PC-3 (cell line): ENCODE measurements at regions not wholly inside any gene's neighbourhood (a gene's known extent, or its start where the extent isn't known, plus 50 kb on each side); places are given as distances from the start of the nearest gene placed in this dataset.

Experiments used
- ATAC-seq: fragments of 200-7000 bp; cut with Tn5 transposase; 2 replicates; pipeline ENCODE4 v1.9.1; 2020; ENCODE audit warnings: mild to moderate bottlenecking, moderate library complexity
- BruUV-seq: library from RNA; stranded (reverse); fragments of 400-500 nt; replicated peaks from 2 replicates; lab custom pipeline; 2021; lab: Mats Ljungman, UMichigan
- CTCF ChIA-PET: fragments of 300-600 bp; sonication (Branson Sonifier 250); formaldehyde crosslinking; loops from one replicate; lab custom pipeline; 2022; ENCODE audit warnings: antibody characterized with exemption; lab: Charles Lee
- POLR2A ChIA-PET: fragments of 300-600 bp; sonication (Branson Sonifier 250); formaldehyde crosslinking; loops from one replicate; lab custom pipeline; 2022; ENCODE audit warnings: antibody characterized with exemption; ENCODE audit not compliant: unreplicated experiment; lab: Charles Lee
- DNase-seq: peaks from one replicate; pipeline ENCODE4 v3.0.0-alpha.2; 2015
- H2AFZ ChIP-seq: fragments of 300-600 bp; sonication (generic); 2 replicates; pipeline ENCODE4 v1.6.0; 2016; ENCODE audit warnings: antibody characterized with exemption, low read length
- H3F3A ChIP-seq: fragments of 300-600 bp; sonication (generic); one replicate; pipeline ENCODE4 v1.6.0; 2017; ENCODE audit warnings: antibody characterized with exemption, low read length, control low read depth, mild to moderate bottlenecking; ENCODE audit not compliant: unreplicated experiment
- H3K27ac ChIP-seq: fragments of 300-600 bp; sonication (generic); 2 replicates; pipeline ENCODE4 v1.5.1; 2016; ENCODE audit warnings: mild to moderate bottlenecking, low read length
- H3K27me3 ChIP-seq: fragments of 300-600 bp; sonication (generic); 2 replicates; pipeline ENCODE4 v1.6.1; 2016; ENCODE audit warnings: low read length, mixed read lengths
- H3K36me3 ChIP-seq: fragments of 300-600 bp; sonication (generic); 2 replicates; pipeline ENCODE4 v1.6.1; 2016; ENCODE audit warnings: low read depth, mixed run types, low read length, mixed read lengths
- H3K4me1 ChIP-seq: fragments of 300-600 bp; sonication (generic); 2 replicates; pipeline ENCODE4 v1.5.1; 2016; ENCODE audit warnings: low read length; ENCODE audit not compliant: insufficient read depth
- H3K4me2 ChIP-seq: fragments of 300-600 bp; sonication (generic); 2 replicates; pipeline ENCODE4 v1.6.0; 2016; ENCODE audit warnings: low read length
- H3K4me3 ChIP-seq: fragments of 300-600 bp; sonication (generic); 2 replicates; pipeline ENCODE4 v1.5.1; 2016; ENCODE audit warnings: mild to moderate bottlenecking, low read length, mixed read lengths
- H3K79me2 ChIP-seq: fragments of 300-600 bp; sonication (generic); 2 replicates; pipeline ENCODE4 v1.6.1; 2017; ENCODE audit warnings: low read length, mixed read lengths
- H3K9ac ChIP-seq: fragments of 300-600 bp; sonication (generic); 2 replicates; pipeline ENCODE4 v1.6.0; 2016; ENCODE audit warnings: mild to moderate bottlenecking, low read length
- H3K9me2 ChIP-seq: fragments of 300-600 bp; sonication (generic); replicated peaks from 2 replicates; pipeline ENCODE4 v1.6.1; 2016; ENCODE audit warnings: mixed run types, low read length, mixed read lengths
- H3K9me3 ChIP-seq: fragments of 300-600 bp; sonication (generic); 2 replicates; pipeline ENCODE4 v1.6.1; 2016; ENCODE audit warnings: low read length, mixed read lengths
- H4K20me1 ChIP-seq: fragments of 300-600 bp; sonication (generic); 2 replicates; pipeline ENCODE4 v1.6.1; 2016; ENCODE audit warnings: low read length, mixed read lengths
- CTCF ChIP-seq: fragments of 300-600 bp; sonication (generic); conservative IDR thresholded peaks from 2 replicates; pipeline ENCODE4 v1.5.1; 2017; ENCODE audit warnings: antibody characterized with exemption, low read depth, mild to moderate bottlenecking, low read length
- EZH2 ChIP-seq: fragments of 300-600 bp; sonication (generic); IDR thresholded peaks from one replicate; pipeline ENCODE4 v1.6.1; 2017; ENCODE audit warnings: antibody characterized with exemption, mild to moderate bottlenecking, low read length; ENCODE audit not compliant: unreplicated experiment
- EZH2phosphoT487 ChIP-seq: fragments of 300-600 bp; sonication (generic); IDR thresholded peaks from 2 replicates; pipeline ENCODE4 v1.6.1; 2018; ENCODE audit warnings: mild to moderate bottlenecking, antibody characterized with exemption, low read length, borderline replicate concordance
- intact Hi-C: fragments of 100-400 bp; cut with micrococcal nuclease; formaldehyde crosslinking; loops from 2 replicates; pipeline ENCODE4 v1.9.0; 2023

GRCh38 chr11:128227466-128227865 lies 359.9 kb downstream of the ETS1 start:
- H3K9ac ChIP-seq: no peak overlapping the region
- no peaks in the 10 kb centered on the region for H3K79me2 ChIP-seq
- no peaks in the 10 kb centered on the region for H3K9me3 ChIP-seq
- H3F3A ChIP-seq: no peaks in the 10 kb centered on the region
- no peaks in the 10 kb centered on the region for H3K4me1 ChIP-seq
- H3K4me2 ChIP-seq: no peak overlapping the region
- no peak overlapping the region for H2AFZ ChIP-seq
- no peak overlapping the region for H3K4me3 ChIP-seq
- BruUV-seq: no TSS peak
- no peak overlapping the region for H3K27ac ChIP-seq
- H4K20me1 ChIP-seq: no peaks in the 10 kb centered on the region
- no peak for ATAC-seq
- DNase-seq: no peak
- intact Hi-C loops: no loop called here
- no peaks in the 10 kb centered on the region for H3K27me3 ChIP-seq
- no peak for TF ChIP-seq CTCF
- no peak for TF ChIP-seq EZH2
- CTCF ChIA-PET: no interaction called here
- POLR2A ChIA-PET: no interaction called here
- no peaks in the 10 kb centered on the region for H3K36me3 ChIP-seq
- H3K9me2 ChIP-seq: no peaks in the 10 kb centered on the region

GRCh38 chr11:128226106-128226716 lies 361.1 kb downstream of the ETS1 start:
- BruUV-seq: no TSS peak
- Histone ChIP-seq H3K4me3 (no peak overlapping the region), H3K36me3 (no peaks in the 10 kb centered on the region), H3K9ac (no peak overlapping the region), H3F3A (no peaks in the 10 kb centered on the region), H3K9me2 (no peaks in the 10 kb centered on the region), H3K27me3 (no peaks in the 10 kb centered on the region), H3K4me2 (no peak overlapping the region), H2AFZ (no peak overlapping the region), H4K20me1 (no peaks in the 10 kb centered on the region), H3K9me3 (no peaks in the 10 kb centered on the region), H3K4me1 (no peaks in the 10 kb centered on the region), H3K27ac (no peak overlapping the region), H3K79me2 (no peaks in the 10 kb centered on the region)
- ChIA-PET POLR2A (no interaction called here), CTCF (no interaction called here)
- ATAC-seq (no peak), DNase-seq (no peak)
- TF ChIP-seq EZH2phosphoT487 (no peak), CTCF (no peak), EZH2 (no peak)
- intact Hi-C loops: no loop called here

GRCh38 chr11:128222245-128222884 lies 365.0 kb downstream of the ETS1 start:
- ChIA-PET POLR2A (no interaction called here), CTCF (no interaction called here)
- TF ChIP-seq CTCF (no peak), EZH2phosphoT487 (no peak), EZH2 (no peak)
- intact Hi-C loops: no loop called here
- Histone ChIP-seq H2AFZ (no peak overlapping the region), H3K9me3 (no peaks in the 10 kb centered on the region), H3F3A (no peaks in the 10 kb centered on the region), H3K27ac (no peak overlapping the region), H3K9me2 (no peaks in the 10 kb centered on the region), H3K9ac (no peak overlapping the region), H3K4me1 (no peaks in the 10 kb centered on the region), H3K27me3 (no peaks in the 10 kb centered on the region), H4K20me1 (no peaks in the 10 kb centered on the region), H3K36me3 (no peaks in the 10 kb centered on the region), H3K79me2 (no peaks in the 10 kb centered on the region), H3K4me2 (no peak overlapping the region), H3K4me3 (no peak overlapping the region)
- BruUV-seq: no TSS peak
- DNase-seq: no peak
- ATAC-seq: no peak
